GM04503 (cell line): ENCODE measurements at regions not wholly inside any gene's neighbourhood (a gene's known extent, or its start where the extent isn't known, plus 50 kb on each side); places are given as distances from the start of the nearest gene placed in this dataset.
"Not testable (repeated sequence)": the region's sequence is repeated elsewhere in the genome, so short reads cannot be mapped to it uniquely, and the experiment has no call there.

ENCODE experiments used
- DNase-seq: peaks from one replicate; pipeline ENCODE4 v3.0.0-alpha.2; 2012; ENCODE audit warnings: low read depth

- DNase-seq, result no peak
These were observed 138.4 kb downstream of the ELOVL4 start for GRCh38 chr6:79808921-79809320.

- DNase-seq, result not testable (repeated sequence)
These were observed 140.7 kb downstream of the ELOVL4 start for GRCh38 chr6:79806661-79807060.

GRCh38 chr6:79804732-79805131, 142.6 kb downstream of the ELOVL4 start:
- no peak for DNase-seq

GRCh38 chr6:79803917-79804316, 143.4 kb downstream of the ELOVL4 start:
- DNase-seq, result no peak

- no peak for DNase-seq
These were observed 144.6 kb downstream of the ELOVL4 start for GRCh38 chr6:79802657-79803300.

- no peak for DNase-seq
These were observed 146.0 kb downstream of the ELOVL4 start for GRCh38 chr6:79801362-79801761.

- DNase-seq, result no peak
These were observed 148.5 kb downstream of the ELOVL4 start for GRCh38 chr6:79798841-79799240.

GRCh38 chr6:79797912-79798311, 149.4 kb downstream of the ELOVL4 start:
- DNase-seq, result no peak

- no peak for DNase-seq
These were observed 150.1 kb downstream of the ELOVL4 start for GRCh38 chr6:79797163-79797764.

- DNase-seq, result no peak
These were observed 151.2 kb downstream of the ELOVL4 start for GRCh38 chr6:79796197-79796596.

- DNase-seq, result no peak
These were observed 157.5 kb downstream of the ELOVL4 start for GRCh38 chr6:79789896-79790295.

- no peak for DNase-seq
These were observed 157.6 kb downstream of the SH3BGRL2 start for GRCh38 chr6:79788756-79789155.

GRCh38 chr6:79787626-79788025, 156.5 kb downstream of the SH3BGRL2 start:
- DNase-seq, result no peak

- DNase-seq, result no peak
These were observed 153.2 kb downstream of the SH3BGRL2 start for GRCh38 chr6:79784395-79784753.

GRCh38 chr6:79783670-79784394, 152.7 kb downstream of the SH3BGRL2 start:
- DNase-seq, result no peak

- DNase-seq, result no peak
These were observed 151.9 kb downstream of the SH3BGRL2 start for GRCh38 chr6:79782792-79783580.

GRCh38 chr6:79781916-79782315, 150.8 kb downstream of the SH3BGRL2 start:
- no peak for DNase-seq

GRCh38 chr6:79780881-79781280, 149.8 kb downstream of the SH3BGRL2 start:
- no peak for DNase-seq

- no peak for DNase-seq
These were observed 147.7 kb downstream of the SH3BGRL2 start for GRCh38 chr6:79778816-79779215.

GRCh38 chr6:79777713-79778579, 146.8 kb downstream of the SH3BGRL2 start:
- DNase-seq, result no peak

- no peak for DNase-seq
These were observed 144.9 kb downstream of the SH3BGRL2 start for GRCh38 chr6:79776076-79776475.

- no peak for DNase-seq
These were observed 144.1 kb downstream of the SH3BGRL2 start for GRCh38 chr6:79775222-79775621.
